ENCODE measurements at regions not wholly inside any gene's neighbourhood (a gene's known extent, or its start where the extent isn't known, plus 50 kb on each side); places are given as distances from the start of the nearest gene placed in this dataset.

GRCh38 chr18:44181951-44182747 lies 498.5 kb upstream of the SETBP1 start:
- Histone ChIP-seq H3K27ac (no peak overlapping the region), H3K4me1 (peaks cover 0 to 6% of the 10 kb centered on the region in 2 donors), H3K4me3 (no peak overlapping the region), H3K27me3 (no peaks in the 10 kb centered on the region), H3K9me3 (no peaks in the 10 kb centered on the region), H3K36me3 (no peaks in the 10 kb centered on the region)
- in situ Hi-C loops (cut with MboI; ENCODE audit: low sequenced_read_pairs in 4 of 4): no loop called here
- intact Hi-C loops (cut with DNase I; ENCODE audit: low total_unique reads): no loop called here
- DNase-seq (no peak), ATAC-seq (no peak)
- TF ChIP-seq CTCF (IDR thresholded peaks at IDR 0.05 in 4 of 5, conservative IDR thresholded peaks at IDR 0.05 in 1 of 5): no peak
- no peak for TF ChIP-seq POLR2A (IDR thresholded peaks at IDR 0.05)

GRCh38 chr18:44186001-44186400 lies 494.7 kb upstream of the SETBP1 start:
- intact Hi-C loops (cut with DNase I; ENCODE audit: low total_unique reads) (no loop called here), in situ Hi-C loops (cut with MboI; ENCODE audit: low sequenced_read_pairs in 4 of 4) (no loop called here)
- Histone ChIP-seq H3K9me3 (no peaks in the 10 kb centered on the region), H3K36me3 (no peaks in the 10 kb centered on the region), H3K27ac (no peak overlapping the region), H3K4me3 (no peak overlapping the region), H3K4me1 (no peaks in the 10 kb centered on the region), H3K27me3 (no peaks in the 10 kb centered on the region)
- TF ChIP-seq POLR2A (IDR thresholded peaks at IDR 0.05) (no peak), CTCF (IDR thresholded peaks at IDR 0.05 in 4 of 5, conservative IDR thresholded peaks at IDR 0.05 in 1 of 5) (no peak)
- DNase-seq (no peak), ATAC-seq (no peak)

GRCh38 chr18:44187090-44187489 lies 493.6 kb upstream of the SETBP1 start:
- Histone ChIP-seq H3K9me3 (no peaks in the 10 kb centered on the region), H3K27me3 (no peaks in the 10 kb centered on the region), H3K27ac (no peak overlapping the region), H3K4me1 (no peaks in the 10 kb centered on the region), H3K4me3 (no peak overlapping the region), H3K36me3 (no peaks in the 10 kb centered on the region)
- ATAC-seq (no peak), DNase-seq (no peak)
- intact Hi-C loops (cut with DNase I; ENCODE audit: low total_unique reads) (no loop called here), in situ Hi-C loops (cut with MboI; ENCODE audit: low sequenced_read_pairs in 4 of 4) (no loop called here)
- TF ChIP-seq CTCF (IDR thresholded peaks at IDR 0.05 in 4 of 5, conservative IDR thresholded peaks at IDR 0.05 in 1 of 5) (no peak), POLR2A (IDR thresholded peaks at IDR 0.05) (no peak)

GRCh38 chr18:44195394-44196140 lies 485.1 kb upstream of the SETBP1 start:
- no peak for TF ChIP-seq POLR2A (IDR thresholded peaks at IDR 0.05)
- TF ChIP-seq CTCF (IDR thresholded peaks at IDR 0.05 in 4 of 5, conservative IDR thresholded peaks at IDR 0.05 in 1 of 5): no peak
- Histone ChIP-seq H3K4me3 (no peak overlapping the region), H3K36me3 (no peaks in the 10 kb centered on the region), H3K27me3 (no peaks in the 10 kb centered on the region), H3K4me1 (no peaks in the 10 kb centered on the region), H3K9me3 (no peaks in the 10 kb centered on the region), H3K27ac (no peak overlapping the region)
- DNase-seq (no peak), ATAC-seq (no peak)
- intact Hi-C loops (cut with DNase I; ENCODE audit: low total_unique reads): no loop called here
- in situ Hi-C loops (cut with MboI; ENCODE audit: low sequenced_read_pairs in 4 of 4): no loop called here
